ENCODE measurements at regions not wholly inside any gene's neighbourhood (a gene's known extent, or its start where the extent isn't known, plus 50 kb on each side); places are given as distances from the start of the nearest gene placed in this dataset.

DNA sequence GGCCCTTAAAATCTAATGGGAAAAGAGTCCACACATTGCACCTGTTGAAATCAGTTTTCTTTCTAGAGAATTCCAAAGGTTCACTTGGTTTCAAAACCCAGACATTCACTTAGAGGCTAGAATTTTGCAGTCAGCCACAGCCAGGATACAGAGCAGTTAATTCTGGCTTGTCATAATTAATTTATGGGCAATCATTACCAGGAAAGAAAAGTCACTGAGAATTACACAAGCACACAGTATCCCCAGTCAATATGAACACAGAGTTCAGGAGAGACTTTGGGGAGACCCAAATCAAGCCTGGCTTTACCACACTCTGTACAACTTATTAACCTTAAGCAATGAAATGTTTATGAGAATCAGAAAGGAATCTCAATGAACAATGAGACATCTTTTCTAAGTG is 224.3 kb upstream of the SOX21 start:
- ChIA-PET POLR2A (no interaction called here), CTCF (no interaction called here)
- H3K36me3 Mint-ChIP-seq (ENCODE audit: low read depth), result no peaks in the 10 kb centered on the region
- ATAC-seq, result no peak
- H3K4me3 Mint-ChIP-seq, result no peak overlapping the region
- H3K27me3 Mint-ChIP-seq (ENCODE audit: low read depth), result peaks cover 3% of the 10 kb centered on the region
- no peaks in the 10 kb centered on the region for H3K4me1 Mint-ChIP-seq (ENCODE audit: low read depth)
- no peak overlapping the region for H3K27ac Mint-ChIP-seq
- H3K9me3 Mint-ChIP-seq (ENCODE audit: insufficient read depth), result peaks cover 4% of the 10 kb centered on the region
- no peak for DNase-seq

DNA sequence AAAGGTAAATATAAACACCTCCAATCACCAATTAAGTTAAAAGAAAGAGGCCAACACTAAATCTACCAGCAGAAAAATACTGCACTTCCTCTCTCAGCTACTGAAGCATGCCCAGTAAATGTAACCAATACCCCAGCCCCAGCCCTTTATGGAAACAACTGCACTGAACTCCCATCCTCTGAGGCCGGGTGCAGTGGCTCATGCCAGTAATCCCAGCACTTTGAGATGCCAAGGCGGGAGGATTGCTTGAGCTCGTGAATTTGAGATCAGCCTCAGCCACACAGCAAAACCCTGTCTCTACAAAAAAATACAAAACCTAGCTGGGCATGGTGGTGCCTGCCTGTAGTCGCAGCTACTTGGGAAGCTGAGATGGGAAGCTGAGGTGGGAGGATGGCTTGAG is 221.6 kb upstream of the SOX21 start:
- ChIA-PET POLR2A (no interaction called here), CTCF (no interaction called here)
- ATAC-seq (no peak), DNase-seq (no peak)
- Mint-ChIP-seq H3K4me1 (ENCODE audit: low read depth) (no peaks in the 10 kb centered on the region), H3K27me3 (ENCODE audit: low read depth) (peaks cover 3% of the 10 kb centered on the region), H3K36me3 (ENCODE audit: low read depth) (no peaks in the 10 kb centered on the region), H3K27ac (no peak overlapping the region), H3K9me3 (ENCODE audit: insufficient read depth) (peaks cover 4% of the 10 kb centered on the region), H3K4me3 (no peak overlapping the region)

GRCh38 chr13:94933230-94933751 is 220.9 kb upstream of the SOX21 start:
- ChIA-PET POLR2A (no interaction called here), CTCF (no interaction called here)
- no peak overlapping the region for H3K27ac Mint-ChIP-seq
- no peak for ATAC-seq
- H3K9me3 Mint-ChIP-seq (ENCODE audit: insufficient read depth), result peaks cover 4% of the 10 kb centered on the region
- H3K27me3 Mint-ChIP-seq (ENCODE audit: low read depth), result peaks cover 3% of the 10 kb centered on the region
- DNase-seq, result no peak
- no peak overlapping the region for H3K4me3 Mint-ChIP-seq
- no peaks in the 10 kb centered on the region for H3K36me3 Mint-ChIP-seq (ENCODE audit: low read depth)
- no peaks in the 10 kb centered on the region for H3K4me1 Mint-ChIP-seq (ENCODE audit: low read depth)

GRCh38 chr13:94928127-94928775 is 215.9 kb upstream of the SOX21 start:
- CTCF ChIA-PET, result no interaction called here

GRCh38 chr13:94925263-94925662 is 212.9 kb upstream of the SOX21 start:
- H3K9me3 Mint-ChIP-seq (ENCODE audit: insufficient read depth), result no peaks in the 10 kb centered on the region
- no peaks in the 10 kb centered on the region for H3K36me3 Mint-ChIP-seq (ENCODE audit: low read depth)
- DNase-seq, result no peak
- ChIA-PET CTCF (no interaction called here), POLR2A (no interaction called here)
- no peak overlapping the region for H3K4me3 Mint-ChIP-seq
- ATAC-seq, result no peak
- H3K27ac Mint-ChIP-seq, result no peak overlapping the region
- H3K4me1 Mint-ChIP-seq (ENCODE audit: low read depth), result no peaks in the 10 kb centered on the region
- no peaks in the 10 kb centered on the region for H3K27me3 Mint-ChIP-seq (ENCODE audit: low read depth)

More at GRCh38 chr13:94928127-94928775, 215.9 kb upstream of the SOX21 start:
- Mint-ChIP-seq H3K27ac (no peak overlapping the region), H3K9me3 (ENCODE audit: insufficient read depth) (peaks cover 2% of the 10 kb centered on the region), H3K36me3 (ENCODE audit: low read depth) (no peaks in the 10 kb centered on the region), H3K27me3 (ENCODE audit: low read depth) (no peaks in the 10 kb centered on the region), H3K4me1 (ENCODE audit: low read depth) (no peaks in the 10 kb centered on the region), H3K4me3 (no peak overlapping the region)
- POLR2A ChIA-PET, result no interaction called here
- no peak for ATAC-seq
- DNase-seq, result no peak

DNA sequence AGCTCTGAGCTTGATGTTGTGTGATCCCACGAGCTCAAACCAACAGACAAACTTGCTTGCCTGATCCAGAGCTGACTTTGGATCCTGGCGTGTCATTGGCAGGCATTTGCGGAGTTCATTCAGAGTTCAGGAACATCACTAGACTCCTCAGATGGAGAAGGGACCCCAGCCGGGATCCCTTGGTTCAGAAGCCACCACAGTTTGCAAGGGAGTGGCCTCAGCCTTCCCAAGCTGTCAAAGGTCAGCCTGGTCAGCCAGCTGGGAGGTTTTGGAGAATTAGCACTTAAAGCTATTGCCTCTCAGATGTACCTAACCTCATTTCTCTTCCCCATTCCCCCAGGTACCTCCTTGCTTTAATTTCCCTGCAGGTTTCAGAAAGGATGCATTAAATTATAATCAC is 208.8 kb upstream of the SOX21 start:
- DNase-seq, result no peak

DNA sequence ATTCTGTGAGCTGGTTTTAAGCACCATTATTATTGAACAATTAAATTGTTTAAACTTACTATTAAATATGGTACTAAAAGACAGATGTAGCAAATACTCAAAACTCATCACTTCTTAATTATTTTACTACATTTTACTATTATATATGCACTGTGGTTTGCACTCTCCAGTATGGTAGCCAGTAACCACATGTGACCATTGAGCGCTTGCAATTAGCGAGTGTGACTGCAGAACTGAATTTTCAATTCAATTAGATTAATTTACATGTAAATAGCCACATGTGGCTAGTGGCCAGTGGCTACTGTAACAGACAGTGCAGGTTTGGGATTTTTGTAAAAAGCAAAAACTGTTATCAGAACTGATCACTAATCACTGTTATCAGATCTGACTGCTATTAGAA is 208.2 kb upstream of the SOX21 start:
- CTCF ChIA-PET, result no interaction called here
- no peaks in the 10 kb centered on the region for H3K36me3 Mint-ChIP-seq (ENCODE audit: low read depth)
- H3K27ac Mint-ChIP-seq, result no peak overlapping the region
- DNase-seq (no peak), ATAC-seq (no peak)
- POLR2A ChIA-PET, result no interaction called here
- no peak overlapping the region for H3K4me3 Mint-ChIP-seq
- H3K4me1 Mint-ChIP-seq (ENCODE audit: low read depth), result no peaks in the 10 kb centered on the region
- no peaks in the 10 kb centered on the region for H3K9me3 Mint-ChIP-seq (ENCODE audit: insufficient read depth)
- no peaks in the 10 kb centered on the region for H3K27me3 Mint-ChIP-seq (ENCODE audit: low read depth)

More for the DNA sequence above, 208.8 kb upstream of the SOX21 start:
- H3K27ac Mint-ChIP-seq, result no peak overlapping the region
- H3K27me3 Mint-ChIP-seq (ENCODE audit: low read depth), result no peaks in the 10 kb centered on the region
- CTCF ChIA-PET, result no interaction called here
- H3K4me1 Mint-ChIP-seq (ENCODE audit: low read depth), result no peaks in the 10 kb centered on the region
- POLR2A ChIA-PET, result no interaction called here
- no peaks in the 10 kb centered on the region for H3K9me3 Mint-ChIP-seq (ENCODE audit: insufficient read depth)
- no peak for ATAC-seq
- H3K4me3 Mint-ChIP-seq, result no peak overlapping the region
- H3K36me3 Mint-ChIP-seq (ENCODE audit: low read depth), result no peaks in the 10 kb centered on the region

DNA sequence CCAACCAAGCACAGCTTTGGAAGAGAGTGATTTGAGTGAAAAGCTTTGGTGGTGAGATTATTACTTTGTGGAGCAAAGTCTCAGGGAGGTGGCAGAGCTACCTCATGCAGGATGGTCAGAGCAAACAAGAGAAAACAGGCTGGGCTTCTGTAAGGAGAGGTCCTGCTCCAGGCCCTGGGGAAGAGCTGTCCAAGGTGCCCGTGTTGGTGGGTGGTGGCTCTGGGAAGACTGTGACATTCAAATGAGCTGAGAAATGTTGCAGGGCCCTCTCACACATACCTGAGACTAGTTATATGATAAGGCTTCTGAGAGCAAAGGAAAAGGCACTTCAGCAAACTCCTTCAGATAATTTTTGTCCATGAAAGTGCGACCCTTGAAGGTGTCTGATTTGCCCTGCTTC is 205.5 kb upstream of the SOX21 start:
- DNase-seq (no peak), ATAC-seq (no peak)
- no peaks in the 10 kb centered on the region for H3K27me3 Mint-ChIP-seq (ENCODE audit: low read depth)
- ChIA-PET CTCF (no interaction called here), POLR2A (no interaction called here)
- H3K4me3 Mint-ChIP-seq, result no peak overlapping the region
- H3K4me1 Mint-ChIP-seq (ENCODE audit: low read depth), result no peaks in the 10 kb centered on the region
- H3K36me3 Mint-ChIP-seq (ENCODE audit: low read depth), result no peaks in the 10 kb centered on the region
- H3K27ac Mint-ChIP-seq, result no peak overlapping the region
- H3K9me3 Mint-ChIP-seq (ENCODE audit: insufficient read depth), result no peaks in the 10 kb centered on the region

- no peaks in the 10 kb centered on the region for H3K36me3 Mint-ChIP-seq (ENCODE audit: low read depth)
- H3K4me3 Mint-ChIP-seq, result no peak overlapping the region
- ATAC-seq, result no peak
- no peaks in the 10 kb centered on the region for H3K9me3 Mint-ChIP-seq (ENCODE audit: insufficient read depth)
- ChIA-PET CTCF (no interaction called here), POLR2A (no interaction called here)
- no peak overlapping the region for H3K27ac Mint-ChIP-seq
- no peak for DNase-seq
- H3K27me3 Mint-ChIP-seq (ENCODE audit: low read depth), result peaks cover 10% of the 10 kb centered on the region
- H3K4me1 Mint-ChIP-seq (ENCODE audit: low read depth), result no peaks in the 10 kb centered on the region
Measured at GRCh38 chr13:94914895-94915294, 202.6 kb upstream of the SOX21 start.

- Mint-ChIP-seq H3K27me3 (ENCODE audit: low read depth) (peaks cover 20% of the 10 kb centered on the region), H3K36me3 (ENCODE audit: low read depth) (no peaks in the 10 kb centered on the region), H3K4me1 (ENCODE audit: low read depth) (no peaks in the 10 kb centered on the region), H3K9me3 (ENCODE audit: insufficient read depth) (no peaks in the 10 kb centered on the region), H3K27ac (no peak overlapping the region), H3K4me3 (no peak overlapping the region)
- ChIA-PET CTCF (no interaction called here), POLR2A (no interaction called here)
- no peak for DNase-seq
- no peak for ATAC-seq
Measured at GRCh38 chr13:94906605-94907004, 194.3 kb upstream of the SOX21 start.

GRCh38 chr13:94902722-94903407 is 190.5 kb upstream of the SOX21 start:
- no peaks in the 10 kb centered on the region for H3K4me1 Mint-ChIP-seq (ENCODE audit: low read depth)
- H3K4me3 Mint-ChIP-seq, result no peak overlapping the region
- ChIA-PET POLR2A (no interaction called here), CTCF (no interaction called here)
- H3K27ac Mint-ChIP-seq, result no peak overlapping the region
- peaks cover 7% of the 10 kb centered on the region for H3K27me3 Mint-ChIP-seq (ENCODE audit: low read depth)
- H3K9me3 Mint-ChIP-seq (ENCODE audit: insufficient read depth), result no peaks in the 10 kb centered on the region
- no peaks in the 10 kb centered on the region for H3K36me3 Mint-ChIP-seq (ENCODE audit: low read depth)
- ATAC-seq, result no peak
- no peak for DNase-seq

GRCh38 chr13:94901070-94901469 is 188.7 kb upstream of the SOX21 start:
- Mint-ChIP-seq H3K9me3 (ENCODE audit: insufficient read depth) (no peaks in the 10 kb centered on the region), H3K27ac (no peak overlapping the region), H3K36me3 (ENCODE audit: low read depth) (no peaks in the 10 kb centered on the region), H3K4me1 (ENCODE audit: low read depth) (no peaks in the 10 kb centered on the region), H3K4me3 (no peak overlapping the region), H3K27me3 (ENCODE audit: low read depth) (peaks cover 3% of the 10 kb centered on the region)
- DNase-seq (no peak), ATAC-seq (no peak)
- ChIA-PET POLR2A (no interaction called here), CTCF (no interaction called here)

All from activated CD8-positive, alpha-beta T cell treated with anti-CD3 and anti-CD28 coated beads, Interleukin-2, amount 10 ng/mL, durations not matched to agents 7 days and 5 days (primary cell).